H1 (cell line): ENCODE measurements at regions not wholly inside any gene's neighbourhood (a gene's known extent, or its start where the extent isn't known, plus 50 kb on each side); places are given as distances from the start of the nearest gene placed in this dataset.

Source experiments
- CBX5 ChIP-seq: fragments of 300-800, 300-1000 bp; sonication (generic); IDR thresholded peaks from 2 replicates; pipeline ENCODE4 v1.7.1; 2016; ENCODE audit warnings: antibody characterized with exemption, low read length, low read depth
- CBX8 ChIP-seq: fragments of 300-800, 300-1000 bp; sonication (generic); IDR thresholded peaks from 2 replicates; pipeline ENCODE4 v1.7.1; 2016; ENCODE audit warnings: low read depth, low read length, borderline replicate concordance
- CEBPB ChIP-seq: IDR thresholded peaks from 2 replicates; pipeline ENCODE4 v1.6.1; 2012; ENCODE audit warnings: low read depth, low read length
- JUN ChIP-seq: IDR thresholded peaks from 2 replicates; pipeline ENCODE4 v1.6.1; 2011; ENCODE audit warnings: low read depth, mild to moderate bottlenecking, improper control_type of control experiment, low read length
- KDM5A ChIP-seq: fragments of 200-600 bp; IDR thresholded peaks from 2 replicates; pipeline ENCODE4 v1.7.1; 2012; ENCODE audit warnings: mild to moderate bottlenecking, low read length, inconsistent platforms, mixed read lengths
- POLR2A ChIP-seq, 2 experiments: IDR thresholded peaks; 1 replicate in 1 of 2; 2 replicates in 1 of 2; pipeline ENCODE4 v1.6.1; 2011; ENCODE audit warnings: low read depth in 2 of 2, low read length in 2 of 2, mild to moderate bottlenecking in 2 of 2; ENCODE audit errors: control extremely low read depth in 1 of 2
- SP1 ChIP-seq: IDR thresholded peaks from 2 replicates; pipeline ENCODE4 v1.6.1; 2011; ENCODE audit warnings: low read depth, low read length
- SP4 ChIP-seq: IDR thresholded peaks from 2 replicates; pipeline ENCODE4 v1.6.1; 2012; ENCODE audit warnings: low read length, inconsistent platforms
- TF ChIP-seq, protein P1 (sequence below), 3 experiments: IDR thresholded peaks; 1 replicate in 2 of 3; 2 replicates in 1 of 3; pipeline versions ENCODE4 v1.5.1 to v1.6.1; 2011; ENCODE audit warnings: low read length in 3 of 3, mild to moderate bottlenecking in 3 of 3, inconsistent platforms in 2 of 3, low read depth in 1 of 3, moderate library complexity in 1 of 3; ENCODE audit not compliant: insufficient read depth in 1 of 3; ENCODE audit errors: control extremely low read depth in 1 of 3
- TF ChIP-seq, protein P2 (sequence below): IDR thresholded peaks from 2 replicates; pipeline ENCODE4 v1.6.1; 2011; ENCODE audit warnings: low read length, improper control_type of control experiment

DNA sequence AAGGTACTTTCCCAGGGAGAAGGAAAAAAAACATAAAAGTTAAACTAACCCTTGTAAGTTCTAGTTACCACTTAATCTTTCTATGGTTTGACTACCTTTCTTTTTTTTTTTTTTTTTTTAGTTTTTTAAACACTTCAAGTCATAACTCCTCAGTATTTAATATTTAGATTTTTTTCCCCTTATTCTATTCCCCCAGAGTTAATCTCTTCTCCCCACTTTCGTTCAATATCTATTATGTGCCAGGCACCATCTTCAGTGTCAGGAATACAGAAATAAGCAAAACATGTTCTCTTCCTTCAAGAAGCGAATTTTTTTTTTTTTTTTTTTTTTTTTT, 62.0 kb upstream of the LOC128125822 start:
- TF ChIP-seq, protein P1, sequence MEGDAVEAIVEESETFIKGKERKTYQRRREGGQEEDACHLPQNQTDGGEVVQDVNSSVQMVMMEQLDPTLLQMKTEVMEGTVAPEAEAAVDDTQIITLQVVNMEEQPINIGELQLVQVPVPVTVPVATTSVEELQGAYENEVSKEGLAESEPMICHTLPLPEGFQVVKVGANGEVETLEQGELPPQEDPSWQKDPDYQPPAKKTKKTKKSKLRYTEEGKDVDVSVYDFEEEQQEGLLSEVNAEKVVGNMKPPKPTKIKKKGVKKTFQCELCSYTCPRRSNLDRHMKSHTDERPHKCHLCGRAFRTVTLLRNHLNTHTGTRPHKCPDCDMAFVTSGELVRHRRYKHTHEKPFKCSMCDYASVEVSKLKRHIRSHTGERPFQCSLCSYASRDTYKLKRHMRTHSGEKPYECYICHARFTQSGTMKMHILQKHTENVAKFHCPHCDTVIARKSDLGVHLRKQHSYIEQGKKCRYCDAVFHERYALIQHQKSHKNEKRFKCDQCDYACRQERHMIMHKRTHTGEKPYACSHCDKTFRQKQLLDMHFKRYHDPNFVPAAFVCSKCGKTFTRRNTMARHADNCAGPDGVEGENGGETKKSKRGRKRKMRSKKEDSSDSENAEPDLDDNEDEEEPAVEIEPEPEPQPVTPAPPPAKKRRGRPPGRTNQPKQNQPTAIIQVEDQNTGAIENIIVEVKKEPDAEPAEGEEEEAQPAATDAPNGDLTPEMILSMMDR (IDR thresholded peaks at IDR 0.05; ENCODE audit: control extremely low read depth in 1 of 3, insufficient read depth in 1 of 3, low read depth in 1 of 3, low read length in 3 of 3), result no peak
- TF ChIP-seq JUN (no peak), CBX5 (no peak), SP4 (no peak), SP1 (no peak), CEBPB (no peak), KDM5A (no peak), POLR2A (IDR thresholded peaks at IDR 0.05; ENCODE audit: control extremely low read depth in 1 of 2, low read depth in 2 of 2, low read length in 2 of 2) (no peak), CBX8 (no peak)
- TF ChIP-seq, protein P2, sequence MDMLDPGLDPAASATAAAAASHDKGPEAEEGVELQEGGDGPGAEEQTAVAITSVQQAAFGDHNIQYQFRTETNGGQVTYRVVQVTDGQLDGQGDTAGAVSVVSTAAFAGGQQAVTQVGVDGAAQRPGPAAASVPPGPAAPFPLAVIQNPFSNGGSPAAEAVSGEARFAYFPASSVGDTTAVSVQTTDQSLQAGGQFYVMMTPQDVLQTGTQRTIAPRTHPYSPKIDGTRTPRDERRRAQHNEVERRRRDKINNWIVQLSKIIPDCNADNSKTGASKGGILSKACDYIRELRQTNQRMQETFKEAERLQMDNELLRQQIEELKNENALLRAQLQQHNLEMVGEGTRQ, result no peak
